OCI-M1 (cell line): ENCODE measurements at regions not wholly inside any gene's neighbourhood (a gene's known extent, or its start where the extent isn't known, plus 50 kb on each side); places are given as distances from the start of the nearest gene placed in this dataset.
"Not testable (repeated sequence)": the region's sequence is repeated elsewhere in the genome, so short reads cannot be mapped to it uniquely, and the experiment has no call there.

Source experiments
- DNase-seq: peaks from one replicate; lab custom pipeline; 2025; lab: John Stamatoyannopoulos, UW

DNA sequence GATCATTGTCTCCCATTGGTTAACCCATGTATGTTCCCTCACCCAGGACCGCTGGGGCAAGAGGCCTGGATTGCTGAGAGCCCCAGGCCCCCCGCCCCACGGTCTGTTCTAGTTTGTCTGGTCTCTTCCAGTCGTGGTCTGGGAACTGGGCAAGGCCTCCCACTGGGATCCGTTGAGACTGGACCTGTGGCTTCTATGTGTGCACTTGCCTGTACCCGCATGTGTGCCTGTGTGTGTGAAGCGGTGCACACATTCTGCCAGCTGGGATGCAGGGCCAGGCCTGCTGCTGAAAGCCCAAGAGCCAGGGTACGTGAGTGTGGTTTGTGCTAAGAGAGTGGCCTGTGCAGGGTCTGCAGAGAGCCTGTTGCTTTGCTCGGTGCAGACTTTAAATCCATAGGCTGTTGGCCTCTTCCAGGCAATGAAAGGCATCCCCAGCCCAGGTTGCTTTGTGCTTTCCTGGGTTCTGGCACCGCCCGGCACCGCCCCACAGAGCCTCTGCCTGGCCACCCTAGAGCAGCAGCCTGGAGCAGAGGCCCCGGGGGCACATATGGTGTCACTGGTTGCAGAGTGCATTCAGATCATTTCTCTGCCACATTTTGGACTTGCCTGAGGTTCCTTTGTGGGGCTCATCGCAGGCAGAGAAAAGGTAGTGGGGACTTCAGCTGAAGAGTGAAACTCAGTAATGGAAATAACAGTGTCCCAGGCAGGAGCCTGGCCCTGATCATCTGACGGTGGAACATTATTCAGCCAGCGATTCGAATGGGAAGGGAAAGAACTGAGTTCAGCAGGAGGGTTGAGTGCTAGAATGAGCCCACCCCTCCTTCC, 215.5 kb downstream of the GLRX3 start:
- no peak for DNase-seq

DNA sequence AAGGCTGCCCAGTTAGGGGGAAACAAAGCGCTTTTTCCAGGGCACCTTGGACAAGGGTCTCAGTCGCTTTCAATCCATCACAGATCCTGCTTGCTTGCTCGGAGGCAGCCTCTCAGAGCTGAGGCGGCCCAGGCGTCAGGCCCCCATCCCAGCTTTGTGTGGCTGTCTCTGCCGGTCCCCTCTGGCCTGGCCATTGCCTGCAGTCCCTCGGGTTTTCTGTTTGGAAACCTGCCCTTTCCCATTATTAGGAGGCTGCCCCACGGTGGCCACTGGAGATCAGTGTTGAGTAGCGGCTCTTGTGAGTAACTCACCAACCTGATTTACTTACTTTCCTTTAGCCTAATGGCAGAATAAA, 216.1 kb downstream of the GLRX3 start:
- DNase-seq: no peak

DNA sequence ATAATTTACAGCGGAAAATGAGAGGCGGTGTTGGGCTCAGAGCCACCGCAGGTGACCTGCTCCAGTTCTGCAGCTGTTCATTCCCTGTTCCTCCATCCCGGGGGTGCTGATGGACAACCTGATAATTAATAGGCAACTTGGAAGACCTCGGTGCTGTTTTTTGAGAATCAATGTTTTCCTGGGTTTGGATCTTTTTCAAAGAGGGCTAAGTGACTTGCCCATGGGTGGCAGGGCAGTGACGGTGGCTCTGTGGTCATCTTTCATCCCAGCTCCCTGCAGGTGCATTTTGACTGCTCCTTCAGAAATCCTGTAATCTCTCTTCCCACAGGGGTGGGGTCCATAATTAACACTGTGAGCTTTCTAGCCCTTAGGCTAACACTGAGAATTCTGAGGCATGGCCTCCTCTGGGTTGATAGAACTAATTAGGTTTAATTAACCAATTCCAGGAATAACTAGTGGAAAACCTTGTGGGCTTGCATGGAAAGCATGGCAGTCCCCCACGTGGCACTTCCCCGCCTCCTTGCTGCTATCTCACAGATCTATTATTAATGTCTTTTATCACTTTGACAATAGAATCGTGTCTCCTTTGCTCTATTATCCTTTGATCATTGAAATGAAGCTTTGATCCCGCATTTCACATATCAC, 217.9 kb downstream of the GLRX3 start:
- no peak for DNase-seq

DNA sequence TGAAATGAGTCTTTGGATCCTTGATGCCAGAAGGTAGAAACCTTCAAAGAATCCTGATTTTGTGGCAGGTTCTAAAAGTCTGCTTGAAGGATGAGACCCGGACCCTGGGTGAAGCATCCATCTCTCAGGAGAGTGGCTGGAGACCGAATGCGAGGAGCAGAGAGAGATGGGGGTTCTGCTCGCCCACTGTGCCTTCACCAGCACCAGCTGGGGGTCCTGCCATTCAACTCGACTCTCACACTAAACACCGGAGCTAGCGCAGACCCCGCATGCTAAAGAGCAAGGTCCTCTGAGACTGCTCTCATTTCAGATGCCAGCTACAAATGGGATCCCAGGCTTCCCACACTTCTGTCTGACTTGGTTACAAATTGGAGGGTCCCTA, 218.4 kb downstream of the GLRX3 start:
- no peak for DNase-seq

DNA sequence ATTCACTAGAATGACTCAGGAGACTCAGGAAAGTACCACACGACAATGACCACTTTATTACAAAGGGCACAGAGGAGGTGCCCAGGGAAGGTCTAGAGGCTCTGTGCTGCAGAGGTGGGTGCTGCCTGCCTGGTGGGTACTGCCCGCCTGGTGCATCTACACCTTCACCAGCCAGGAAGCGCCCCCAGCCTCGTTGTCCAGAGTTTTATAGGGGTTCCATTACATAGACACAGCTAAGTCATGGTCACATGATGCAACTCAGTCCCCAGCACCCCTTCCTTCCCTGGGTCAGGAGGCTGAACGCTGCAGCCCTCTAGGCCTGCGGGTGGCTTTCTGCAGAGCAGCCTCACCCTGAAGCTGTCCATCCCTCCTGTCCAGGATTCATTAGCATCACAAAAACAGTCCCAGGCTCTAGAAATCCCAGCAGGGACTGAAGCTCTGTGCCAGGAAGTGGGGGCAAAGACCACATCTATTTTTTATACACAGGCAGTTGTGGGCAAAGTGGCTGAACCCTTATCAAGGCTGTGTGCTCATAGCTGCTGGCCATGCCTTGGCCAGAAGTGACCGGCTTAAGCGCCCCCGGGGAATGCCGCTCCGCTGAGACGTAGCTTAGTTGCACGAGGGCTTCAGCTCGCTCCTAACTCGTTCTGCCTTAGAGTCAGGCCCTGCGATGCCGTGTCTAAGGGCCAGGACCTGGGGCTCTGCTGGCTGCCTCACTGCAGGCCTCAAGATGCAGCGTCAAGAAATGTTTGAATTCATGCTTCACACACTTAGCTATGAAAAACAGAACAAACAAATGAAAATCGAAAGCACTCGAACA, 219.0 kb downstream of the GLRX3 start:
- DNase-seq: no peak

DNA sequence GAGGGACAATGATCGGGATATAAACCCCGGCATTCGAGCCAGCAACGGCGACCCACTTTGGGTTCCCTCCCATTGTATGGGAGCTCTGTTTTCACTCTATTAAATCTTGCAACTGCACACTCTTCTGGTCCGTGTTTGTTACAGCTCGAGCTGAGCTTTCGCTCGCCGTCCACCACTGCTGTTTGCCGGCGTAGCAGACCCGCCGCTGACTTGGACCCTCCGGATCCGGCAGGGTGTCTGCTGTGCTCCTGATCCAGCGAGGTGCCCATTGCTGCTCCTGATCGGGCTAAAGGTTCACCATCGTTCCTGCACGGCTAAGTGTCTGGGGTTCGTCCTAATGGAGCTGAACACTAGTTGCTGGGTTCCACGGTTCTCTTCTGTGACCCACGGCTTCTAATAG, 220.2 kb downstream of the GLRX3 start:
- DNase-seq: not testable (repeated sequence)

DNA sequence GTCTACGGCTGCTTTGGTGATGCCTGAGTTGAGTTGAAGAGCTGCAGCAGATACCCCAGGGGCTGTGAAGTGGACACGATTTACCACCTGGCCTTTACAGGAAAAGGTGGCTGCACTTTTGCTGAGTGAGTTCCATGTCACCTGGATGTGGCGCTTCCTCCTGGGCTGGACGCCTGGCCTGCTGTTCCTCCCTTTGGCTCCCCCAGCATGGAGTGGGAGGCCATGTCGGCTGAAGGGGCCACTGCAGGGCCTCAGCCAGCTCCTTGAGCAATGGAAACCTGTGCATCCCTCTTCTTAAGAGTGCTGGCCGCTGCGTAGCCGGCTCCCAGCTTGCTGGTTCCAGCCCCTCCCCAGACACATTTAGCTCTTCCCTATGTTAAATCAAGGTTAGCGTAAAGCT, 221.0 kb downstream of the GLRX3 start:
- DNase-seq: no peak

DNA sequence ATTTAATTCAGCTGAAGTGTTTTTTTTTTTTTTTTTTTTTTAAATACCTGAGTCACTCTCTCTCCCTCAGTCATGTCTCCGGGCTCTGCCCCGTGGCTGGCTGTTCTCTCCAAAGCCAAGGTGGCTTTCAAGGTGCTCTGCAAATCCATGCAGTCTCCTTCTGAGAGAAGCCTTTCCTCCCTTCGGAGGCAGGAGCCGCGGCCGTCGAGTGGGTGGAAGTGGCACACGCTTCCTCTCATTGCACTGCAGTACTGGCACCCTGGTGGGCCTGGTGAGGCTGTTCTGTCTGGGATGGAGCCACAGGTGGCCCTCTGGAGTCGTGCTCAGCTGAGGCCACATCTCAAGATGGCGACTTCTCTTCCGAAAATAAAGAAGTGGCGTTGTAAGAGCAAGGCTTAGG, 221.8 kb downstream of the GLRX3 start:
- DNase-seq: no peak

DNA sequence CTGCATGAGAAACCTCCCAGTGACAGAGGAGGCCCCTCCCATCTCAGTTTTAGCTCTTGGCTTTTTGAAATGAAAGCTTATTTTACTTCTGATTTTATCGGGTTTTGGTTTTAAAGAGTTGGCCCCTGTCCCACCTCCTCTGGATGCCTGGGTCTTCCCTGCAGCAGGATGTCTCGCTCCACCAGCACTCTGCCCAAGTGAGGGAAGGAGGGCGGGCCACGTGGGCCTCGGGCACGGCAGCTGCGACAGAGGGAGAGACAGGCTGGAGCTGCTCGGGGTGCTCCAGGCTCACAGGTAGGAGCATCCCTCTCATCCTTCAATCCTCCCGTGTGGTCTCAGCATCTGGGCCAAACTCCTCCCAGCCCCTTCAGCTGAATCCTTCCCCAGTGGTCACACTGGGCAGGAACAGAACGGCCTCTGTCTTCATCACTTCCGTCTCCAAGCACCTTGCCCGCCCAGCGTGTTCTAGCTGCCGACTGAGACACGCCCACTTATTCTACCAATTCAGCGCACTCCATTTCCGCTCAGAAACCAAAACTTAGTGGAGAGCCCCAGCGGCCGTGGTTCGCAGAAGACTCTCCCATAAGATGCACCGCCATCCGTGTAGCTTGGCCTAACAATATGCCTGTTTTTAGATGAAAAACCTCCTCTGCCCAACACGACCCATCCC, 222.9 kb downstream of the GLRX3 start:
- DNase-seq: no peak

DNA sequence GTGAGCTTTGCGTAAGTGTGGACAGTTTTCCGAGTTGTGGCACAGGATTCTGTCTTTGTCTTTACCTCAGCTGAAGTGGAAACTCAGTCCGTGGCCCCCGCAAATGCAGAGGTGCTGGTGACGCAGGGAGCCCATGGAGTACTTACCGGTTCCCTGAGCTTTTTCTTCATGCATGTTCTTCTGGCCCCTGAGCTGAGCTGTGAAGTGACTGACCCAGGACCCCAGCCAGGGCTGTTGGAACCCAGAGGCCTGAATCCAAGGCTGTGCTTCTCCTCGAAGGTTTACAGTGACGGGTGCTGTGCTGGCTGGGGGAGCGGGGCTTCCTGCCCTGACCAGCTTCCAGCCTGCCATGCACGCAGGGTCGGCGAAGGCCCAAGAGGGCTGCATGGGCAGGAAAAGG, 223.5 kb downstream of the GLRX3 start:
- no peak for DNase-seq

DNA sequence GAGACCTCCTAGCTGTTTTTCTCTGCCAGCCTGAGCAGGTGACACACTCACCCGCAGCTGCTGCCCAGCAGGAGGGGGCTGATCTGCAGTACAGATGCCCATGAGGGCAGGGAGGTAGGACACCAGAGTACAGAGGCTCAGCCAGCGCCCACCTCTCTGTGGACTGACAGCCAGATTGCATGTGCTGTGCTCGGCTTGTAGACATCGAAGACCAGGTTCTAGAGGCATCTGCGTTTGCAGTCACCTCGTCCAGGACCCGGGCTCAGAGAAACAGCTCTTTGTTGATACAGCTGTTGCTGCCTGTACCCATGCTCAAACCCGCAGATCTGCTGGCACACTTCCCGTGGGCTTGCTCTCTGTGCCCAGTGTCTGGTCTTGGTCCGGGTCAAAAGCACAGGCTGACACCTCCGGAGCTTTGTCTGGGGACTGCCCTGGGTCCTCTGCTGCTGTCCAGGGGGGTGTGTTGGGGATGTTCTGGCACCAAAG, 224.7 kb downstream of the GLRX3 start:
- DNase-seq: no peak

DNA sequence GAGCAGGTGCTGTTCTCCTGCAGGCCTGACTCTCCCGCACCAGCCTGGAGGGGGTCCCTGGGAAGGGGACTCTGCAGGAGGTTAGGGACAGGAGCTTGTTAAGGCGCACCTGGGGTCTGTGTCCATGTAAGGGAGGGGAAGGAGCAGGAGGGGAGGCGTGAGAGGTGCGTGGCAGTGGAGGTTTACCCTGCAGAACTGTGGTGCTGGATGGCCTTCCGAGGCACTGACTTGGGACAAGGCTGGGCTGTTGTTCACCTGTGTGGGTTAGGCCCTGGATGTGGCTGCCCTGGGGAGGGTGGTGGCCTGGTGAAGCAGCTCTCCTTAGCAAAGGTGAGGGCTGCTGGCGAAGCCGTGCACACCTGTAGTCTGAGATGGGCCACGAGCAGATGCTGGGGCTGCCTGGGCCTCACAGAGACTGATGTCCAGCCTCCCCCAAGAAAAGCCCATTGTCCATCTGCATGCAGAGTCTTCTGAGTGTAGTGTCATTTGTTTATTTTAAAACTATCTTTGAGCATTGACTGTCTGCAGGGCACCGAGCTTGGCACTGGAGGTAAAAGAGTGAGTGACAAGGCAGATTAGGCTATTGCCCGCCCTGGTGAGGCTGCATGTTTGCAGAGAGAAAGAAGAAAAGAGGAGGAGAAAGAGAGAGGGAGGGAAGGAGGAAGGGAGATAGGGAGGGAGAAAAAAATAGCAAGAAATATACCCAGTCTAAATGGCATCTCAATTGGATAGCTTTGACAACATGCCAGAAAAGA, 225.3 kb downstream of the GLRX3 start:
- no peak for DNase-seq

DNA sequence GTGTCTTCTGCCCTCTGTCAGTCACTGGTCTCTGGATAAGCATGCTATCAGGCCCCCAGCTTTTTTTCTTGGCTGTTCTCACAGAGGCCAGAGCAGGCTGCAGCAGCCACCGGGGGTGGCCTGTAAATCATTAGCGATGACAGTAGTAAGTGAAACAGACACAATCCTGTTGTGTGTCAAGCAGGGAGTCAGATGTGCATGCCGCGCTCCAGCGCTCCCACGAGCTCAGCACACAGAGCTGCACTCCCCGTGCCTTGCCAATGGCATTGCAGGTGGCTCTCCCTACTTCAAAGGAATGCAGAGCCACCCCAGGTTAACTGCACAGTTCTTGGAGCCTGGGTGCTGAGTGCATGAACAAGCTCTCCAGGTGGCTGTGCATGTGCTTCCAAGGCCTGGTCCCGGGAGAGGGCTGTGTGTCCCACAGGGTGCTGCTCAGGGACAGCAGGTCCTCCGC, 226.1 kb downstream of the GLRX3 start:
- DNase-seq: no peak

DNA sequence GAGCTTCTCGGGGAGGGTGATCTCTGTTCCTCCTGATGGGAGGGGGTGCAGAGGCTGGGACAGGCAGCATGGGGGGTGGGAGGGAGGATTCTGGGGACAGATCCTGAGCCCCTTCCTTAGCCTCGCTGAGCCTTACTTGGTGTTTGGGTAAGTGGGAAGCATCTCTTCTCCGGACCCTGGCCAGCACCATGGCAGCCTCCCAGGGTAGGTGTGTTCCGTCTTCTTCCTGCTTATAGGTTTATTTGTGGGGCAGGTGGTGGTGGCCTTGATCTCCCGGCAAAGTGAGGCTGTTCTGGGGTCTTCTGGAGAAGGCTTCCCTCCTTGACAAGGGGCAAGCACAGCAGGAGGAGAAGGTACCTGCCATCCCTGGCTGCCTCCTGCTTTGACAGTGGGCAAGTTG, 226.9 kb downstream of the GLRX3 start:
- DNase-seq: no peak

DNA sequence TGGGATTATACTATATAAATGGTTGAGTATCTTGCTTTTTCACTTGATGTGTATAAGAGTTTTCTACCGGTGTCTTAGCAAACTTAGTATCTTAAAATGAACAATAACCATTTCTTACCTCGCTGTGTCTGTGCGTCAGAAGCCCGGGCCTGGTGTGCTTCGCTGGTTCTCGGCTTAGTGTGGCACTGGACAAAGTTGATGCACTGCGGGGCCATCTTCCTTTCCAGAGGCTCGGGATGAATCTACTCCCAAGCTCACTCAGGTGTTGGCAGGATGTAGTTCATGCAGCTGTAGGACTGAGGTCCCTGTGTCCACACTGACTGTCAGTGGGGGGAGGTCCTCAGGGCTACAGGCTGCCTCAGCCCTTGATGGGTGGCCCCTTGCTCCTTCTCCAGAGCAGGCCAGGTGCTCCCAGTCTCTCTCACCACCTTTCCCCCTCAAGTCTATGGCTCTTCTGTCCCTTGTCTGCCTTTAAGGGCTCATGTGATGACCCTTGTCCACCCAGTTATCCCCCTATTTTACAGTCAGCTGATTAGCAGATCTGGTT, 227.8 kb downstream of the GLRX3 start:
- DNase-seq: no peak

DNA sequence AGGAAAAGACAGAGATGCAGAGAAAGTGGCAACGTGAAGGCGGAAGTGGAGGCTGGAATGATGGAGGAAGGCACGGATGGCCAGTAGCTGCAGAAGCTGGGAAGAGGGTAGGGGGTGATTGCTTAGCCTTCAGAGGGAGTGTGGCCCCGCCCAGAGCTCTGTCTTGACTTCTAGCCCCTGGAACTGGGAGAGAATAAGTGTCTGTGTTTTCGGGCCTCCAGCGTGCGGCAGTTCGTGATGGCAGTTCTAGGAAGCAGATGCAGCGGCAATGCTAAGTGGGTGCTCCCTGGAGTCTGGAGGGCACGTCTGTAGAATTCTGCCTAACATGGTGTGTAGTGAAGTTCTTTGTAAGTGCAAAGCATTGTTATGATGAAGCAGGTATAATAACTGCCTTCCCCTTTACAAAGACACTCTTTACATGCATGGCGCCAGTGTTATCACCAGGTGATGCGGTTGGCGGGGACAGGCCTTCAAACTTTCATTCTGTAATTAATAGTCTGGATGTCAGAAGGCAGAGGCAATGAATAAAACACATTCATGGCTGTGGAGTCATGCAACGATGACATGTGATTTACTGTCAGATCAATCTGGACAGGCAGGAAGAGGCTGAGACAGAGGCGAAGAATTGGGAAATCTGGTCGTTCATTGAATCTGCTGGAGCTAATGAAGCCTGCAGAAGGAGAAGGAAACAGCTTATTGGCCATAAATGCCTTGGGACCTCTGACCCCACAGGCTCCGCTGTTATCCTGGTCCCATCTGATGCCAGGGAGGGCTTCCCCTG, 228.6 kb downstream of the GLRX3 start:
- DNase-seq: no peak

DNA sequence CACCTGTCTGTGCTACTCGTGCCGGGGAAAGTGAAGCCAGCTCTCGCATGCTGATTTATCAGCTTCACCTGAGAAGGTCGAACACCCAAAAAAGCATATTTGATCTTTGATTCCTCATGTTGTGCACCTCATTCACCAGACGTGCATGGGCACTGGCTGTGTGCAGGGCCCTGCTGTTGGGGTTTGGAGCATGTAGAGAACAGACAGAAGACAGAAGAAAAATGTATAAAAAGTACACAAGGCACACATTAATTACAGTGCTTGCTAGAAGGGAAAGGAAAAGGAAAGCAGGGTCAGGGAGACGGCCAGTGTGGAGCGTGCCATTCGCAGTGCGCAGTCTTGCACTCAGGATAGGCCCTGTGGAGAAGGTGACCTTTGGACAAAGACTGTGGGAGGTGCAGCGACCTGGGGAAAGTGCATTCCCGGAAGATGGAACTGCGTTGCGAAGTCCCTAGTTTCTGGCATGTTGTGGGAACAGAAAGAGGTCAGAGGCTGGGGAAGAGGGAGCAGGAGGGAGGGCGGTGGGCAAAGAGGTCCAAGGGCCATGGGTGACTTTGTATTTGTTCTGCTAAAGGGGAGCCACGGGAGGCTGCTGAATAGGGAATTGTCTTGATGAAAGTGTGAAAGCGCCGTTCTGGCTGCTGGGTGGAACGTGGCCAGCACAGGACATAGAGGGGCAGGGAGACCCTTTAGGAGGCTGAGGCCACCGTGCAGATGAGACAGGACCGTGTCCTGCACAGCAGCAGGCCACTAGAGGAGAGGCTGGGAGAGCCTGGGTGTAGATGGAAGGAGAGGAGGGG, 232.8 kb downstream of the GLRX3 start:
- no peak for DNase-seq

DNA sequence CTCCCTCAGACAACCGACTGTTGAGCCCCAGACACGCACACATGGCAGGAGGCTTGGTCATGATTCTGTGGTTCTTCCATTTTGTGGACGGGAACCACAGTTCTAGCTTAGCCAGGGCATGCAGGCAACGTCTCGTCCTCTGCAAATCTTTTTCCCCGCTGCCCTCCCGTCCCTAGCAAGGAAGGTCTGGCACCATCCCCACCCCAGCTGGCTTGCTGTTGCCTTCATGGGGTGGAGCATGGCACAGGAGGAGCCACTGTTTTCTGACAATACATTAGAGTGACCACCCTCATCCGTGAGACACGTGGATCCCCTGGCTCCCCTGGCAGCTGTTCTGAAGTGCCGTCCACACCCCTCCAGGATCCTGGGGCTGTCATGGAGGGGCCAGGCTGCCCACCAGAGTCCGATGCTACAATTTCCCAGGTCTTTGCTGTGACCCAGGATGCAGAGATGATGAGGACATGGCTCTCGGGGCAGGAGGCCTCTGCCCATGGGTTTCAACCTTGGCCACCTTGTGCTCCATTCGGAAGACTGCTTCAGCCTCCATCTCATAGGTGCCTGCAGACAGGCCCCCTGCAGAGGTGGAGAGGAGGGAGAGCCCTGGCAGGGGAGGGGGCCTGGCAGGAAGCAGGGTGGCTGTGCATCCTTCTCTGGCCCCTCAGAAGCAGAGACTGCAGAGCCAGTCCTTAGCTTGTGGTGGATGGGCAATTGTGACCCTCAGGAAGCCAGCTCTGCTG, 233.6 kb downstream of the GLRX3 start:
- DNase-seq: no peak

DNA sequence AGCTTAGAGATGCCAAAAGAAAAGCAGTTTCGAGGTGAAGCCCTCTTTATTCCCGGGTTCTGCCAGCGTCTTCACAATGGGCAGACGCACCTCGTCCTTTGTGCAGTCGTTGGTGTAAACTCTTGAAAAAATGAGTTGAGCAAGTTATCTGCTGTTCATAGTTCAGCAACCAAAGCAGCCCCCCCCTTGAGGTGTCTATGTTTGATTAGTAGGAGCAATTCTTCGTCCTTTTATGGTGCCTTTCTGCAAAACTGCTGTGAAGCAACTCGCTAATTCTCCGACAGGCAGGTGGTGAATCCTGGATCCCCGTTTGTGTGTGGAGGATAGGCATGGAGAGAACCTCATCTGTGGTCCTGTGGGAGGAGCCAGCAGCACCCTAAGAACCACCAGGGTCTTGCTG, 234.5 kb downstream of the GLRX3 start:
- no peak for DNase-seq
